M059J (cell line): ENCODE measurements at regions not wholly inside any gene's neighbourhood (a gene's known extent, or its start where the extent isn't known, plus 50 kb on each side); places are given as distances from the start of the nearest gene placed in this dataset.
A peak's percentile ranks its signal among the peaks of the same experiment; 100 is the strongest.

Source experiments
- DNase-seq: peaks from one replicate; pipeline ENCODE4 v3.0.0-alpha.2; 2012; ENCODE audit warnings: low read depth

DNA sequence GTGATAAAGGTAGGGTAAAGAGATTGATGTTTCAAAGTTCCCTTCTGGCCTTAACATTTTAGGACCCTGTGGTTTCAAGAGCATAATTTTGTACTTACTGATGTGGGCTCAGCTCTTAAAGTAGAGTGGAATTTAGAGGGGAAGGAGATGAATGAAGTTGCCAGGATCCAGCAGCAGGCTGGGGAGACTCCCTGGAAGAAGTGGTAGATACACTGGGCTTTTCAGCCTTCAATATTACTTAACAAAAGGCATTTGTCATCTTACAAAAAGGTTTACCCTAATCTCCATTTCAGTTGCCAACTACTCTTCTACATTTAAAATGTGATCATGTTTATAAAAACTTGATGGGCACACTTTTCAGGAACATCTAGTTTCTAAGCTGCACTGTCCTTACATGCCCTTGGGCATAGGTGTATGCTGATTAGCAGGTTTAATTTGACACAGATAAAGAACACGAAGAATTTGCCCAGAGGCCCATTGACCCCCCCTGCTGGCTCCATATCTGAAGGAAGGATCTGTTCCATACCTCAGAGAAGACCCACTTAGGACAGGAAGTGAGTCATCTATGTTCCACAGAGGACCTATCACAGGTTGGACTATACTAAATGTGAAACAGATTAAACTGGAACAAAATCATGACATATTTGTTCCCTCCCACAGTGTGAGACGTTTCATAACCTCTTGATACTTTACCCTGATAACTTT, 93.0 kb upstream of the LPP start:
- DNase-seq: peak; percentile 95

DNA sequence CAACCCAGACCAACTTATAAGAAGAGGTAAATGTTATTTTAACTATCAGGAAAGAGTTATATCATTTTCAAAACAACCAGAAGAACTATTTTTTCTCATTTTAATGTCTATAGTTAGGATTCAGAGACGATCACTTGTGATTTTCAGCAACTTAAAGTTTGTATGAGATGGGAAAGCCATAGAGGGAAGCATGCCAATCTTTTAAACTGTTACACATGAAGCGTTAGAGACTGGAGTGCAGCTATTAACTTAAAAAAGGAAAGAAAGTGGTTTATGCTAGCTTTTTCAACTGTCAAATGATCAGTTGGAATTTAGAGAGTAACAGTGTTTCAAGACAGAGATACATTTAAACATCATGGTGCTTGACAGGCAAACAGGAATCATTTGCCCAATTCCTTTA, 91.7 kb upstream of the LPP start:
- DNase-seq: no peak

- DNase-seq: no peak
Observed at GRCh38 chr3:188064831-188065493, 89.0 kb upstream of the LPP start.

- no peak for DNase-seq
Observed at GRCh38 chr3:188066141-188066540, 87.8 kb upstream of the LPP start.

GRCh38 chr3:188067932-188068331, 86.0 kb upstream of the LPP start:
- DNase-seq: peak; percentile 87

DNA sequence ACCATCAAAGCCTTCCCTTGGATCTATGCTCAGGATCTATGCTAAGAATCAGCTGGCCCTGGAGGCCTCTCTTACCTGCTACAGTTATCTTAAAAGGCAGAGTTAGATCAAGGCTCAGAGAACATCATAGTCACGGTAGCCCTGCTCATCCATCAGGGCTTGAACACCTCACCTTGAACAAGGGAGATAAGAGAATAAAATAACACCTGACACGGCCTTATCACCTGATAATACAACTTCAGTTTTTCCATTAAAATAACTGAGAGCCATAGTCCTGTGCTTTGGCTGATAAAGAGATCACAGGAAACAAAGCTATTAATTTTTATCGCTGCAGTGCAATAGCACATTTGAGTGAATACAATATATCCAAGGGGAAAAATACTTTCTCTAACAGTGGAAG, 85.6 kb upstream of the LPP start:
- no peak for DNase-seq

DNA sequence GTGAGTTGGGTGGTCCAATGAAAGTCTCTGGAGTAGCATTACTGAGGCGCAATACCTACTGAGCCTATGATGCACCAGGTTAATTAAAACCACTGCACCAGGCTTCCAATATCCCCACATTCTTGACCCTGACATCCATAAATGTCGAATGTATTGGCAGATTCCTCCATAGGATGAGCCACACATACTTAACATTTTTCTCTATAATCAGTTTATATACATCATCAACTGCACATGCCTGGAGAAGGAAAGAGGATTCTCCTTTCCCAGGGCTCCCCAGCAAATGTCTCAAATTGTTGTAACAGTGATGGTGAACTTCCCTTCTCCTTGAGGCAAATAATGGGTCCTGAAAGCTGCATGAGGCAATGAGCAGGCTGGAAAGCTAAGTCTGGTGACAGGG, 82.3 kb upstream of the LPP start:
- DNase-seq: no peak

GRCh38 chr3:188076176-188076575, 77.8 kb upstream of the LPP start:
- DNase-seq: no peak

GRCh38 chr3:188077160-188077799, 76.7 kb upstream of the LPP start:
- DNase-seq: no peak

DNA sequence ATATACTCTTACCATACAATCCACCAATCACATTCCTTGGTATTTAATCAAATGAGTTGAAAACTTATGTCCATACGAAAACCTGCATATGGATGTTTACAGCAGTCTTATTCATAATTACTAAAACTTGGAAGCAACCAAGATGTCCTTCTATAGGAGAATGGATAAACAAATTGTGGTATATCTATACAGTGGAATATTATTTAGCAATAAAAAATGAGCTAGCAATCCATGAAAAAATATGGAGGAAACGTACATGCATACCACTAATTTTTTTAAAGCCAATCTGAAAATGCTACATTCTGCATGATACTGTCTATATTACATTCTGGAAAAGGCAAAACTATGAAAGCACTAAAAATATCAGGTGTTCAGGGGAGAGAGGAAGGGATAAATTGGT, 73.9 kb upstream of the LPP start:
- no peak for DNase-seq

DNA sequence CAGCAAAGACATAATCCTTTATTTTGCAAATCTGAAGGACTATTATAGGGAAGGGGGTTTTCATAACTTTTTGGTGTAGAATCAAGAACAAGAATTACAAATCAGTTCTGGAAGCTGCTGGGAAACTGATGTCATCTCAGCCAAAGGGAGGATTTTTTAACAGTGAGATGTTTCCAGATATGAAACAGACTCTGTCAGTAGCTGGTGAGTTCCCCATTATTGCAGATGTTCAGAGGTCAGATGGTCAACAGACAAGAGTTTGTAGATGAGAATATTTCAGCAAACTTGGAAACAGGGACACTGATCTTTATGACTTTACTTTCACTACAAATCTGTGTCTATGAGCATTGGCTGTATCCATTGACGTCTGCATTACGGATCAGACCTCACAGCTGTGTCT, 71.9 kb upstream of the LPP start:
- no peak for DNase-seq

- no peak for DNase-seq
Observed at GRCh38 chr3:188082450-188082849, 71.5 kb upstream of the LPP start.

DNA sequence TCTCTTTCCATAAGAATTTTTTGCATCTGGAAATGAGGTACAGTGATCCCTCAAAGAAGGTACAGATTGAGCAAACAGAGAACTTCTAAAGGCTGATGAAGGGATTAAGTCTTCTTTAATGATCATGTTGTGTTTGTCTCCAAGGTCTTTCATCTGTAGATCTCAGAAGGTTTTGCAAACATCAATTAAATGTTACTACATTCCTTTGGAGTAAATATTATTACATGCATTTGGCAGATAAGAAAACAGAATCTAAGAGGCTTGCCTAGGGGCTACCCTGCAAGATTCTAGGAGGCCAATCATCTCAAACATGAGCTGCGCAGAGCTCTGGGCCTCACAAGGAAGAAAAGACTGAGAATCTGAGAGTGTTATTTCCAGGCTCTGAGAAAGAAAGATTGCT, 70.9 kb upstream of the LPP start:
- no peak for DNase-seq

- no peak for DNase-seq
Observed at GRCh38 chr3:188084752-188085583, 69.0 kb upstream of the LPP start.

- no peak for DNase-seq
Observed at GRCh38 chr3:188085584-188086560, 68.1 kb upstream of the LPP start.

DNA sequence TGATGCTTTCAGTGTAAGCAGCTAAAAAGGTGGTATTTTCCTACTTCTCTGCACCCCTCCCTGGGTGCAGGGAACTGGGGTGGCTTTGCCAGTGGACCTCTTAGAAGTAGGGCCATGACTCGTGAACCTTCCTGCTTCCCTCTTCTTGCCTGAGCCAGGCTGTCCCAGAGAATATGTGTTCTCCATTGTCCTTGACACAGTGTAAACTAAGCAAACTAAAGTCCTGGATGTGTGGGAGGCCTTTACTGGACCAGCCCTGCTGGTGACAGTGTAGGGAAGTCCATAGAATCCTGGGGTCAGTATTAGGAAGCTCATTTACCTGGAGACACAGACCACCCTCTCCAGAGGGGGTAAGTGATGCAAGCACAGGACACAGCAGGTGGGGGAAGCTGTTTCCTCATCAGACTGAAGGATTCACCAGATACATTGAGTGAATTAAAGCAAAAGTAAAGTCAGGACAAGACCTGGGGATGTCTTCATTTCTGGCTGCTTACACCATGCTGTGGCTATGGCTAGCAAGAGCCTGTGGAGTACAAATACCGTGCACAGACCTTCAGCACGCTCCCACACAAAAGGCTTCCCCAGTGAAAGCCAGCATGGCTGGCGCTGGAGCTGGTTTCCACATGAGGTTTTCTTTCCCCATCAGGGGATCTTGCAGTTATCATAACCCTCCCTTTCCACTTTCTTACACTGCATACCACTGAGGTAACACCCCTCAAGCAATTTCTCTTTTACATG, 64.8 kb upstream of the LPP start:
- no peak for DNase-seq

GRCh38 chr3:188090620-188091309, 63.2 kb upstream of the LPP start:
- no peak for DNase-seq

- no peak for DNase-seq
Observed at GRCh38 chr3:188091746-188092145, 62.2 kb upstream of the LPP start.

DNA sequence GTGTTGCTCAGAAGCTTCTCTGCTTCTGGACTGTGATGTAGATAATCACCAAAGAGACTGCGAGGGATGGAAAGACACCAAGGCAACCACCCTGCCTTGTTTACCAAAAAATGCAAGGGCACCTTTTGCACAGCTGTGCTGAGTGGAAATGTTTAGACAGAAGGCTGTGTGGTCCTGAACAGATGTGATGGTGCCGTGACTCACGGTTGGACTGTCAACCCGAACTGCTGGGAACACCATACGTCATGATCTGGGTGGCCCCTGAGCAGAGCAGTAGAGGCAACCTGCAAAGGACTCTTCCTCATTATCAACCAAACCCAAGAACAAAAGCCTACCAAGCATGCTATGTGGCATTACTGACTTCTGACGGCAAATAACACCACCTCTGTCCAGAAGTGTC, 61.3 kb upstream of the LPP start:
- DNase-seq: no peak

GRCh38 chr3:188095431-188095830, 58.5 kb upstream of the LPP start:
- DNase-seq: no peak
